ENCODE measurements at regions not wholly inside any gene's neighbourhood (a gene's known extent, or its start where the extent isn't known, plus 50 kb on each side); places are given as distances from the start of the nearest gene placed in this dataset.
A peak's percentile ranks its signal among the peaks of the same experiment; 100 is the strongest.

DNA sequence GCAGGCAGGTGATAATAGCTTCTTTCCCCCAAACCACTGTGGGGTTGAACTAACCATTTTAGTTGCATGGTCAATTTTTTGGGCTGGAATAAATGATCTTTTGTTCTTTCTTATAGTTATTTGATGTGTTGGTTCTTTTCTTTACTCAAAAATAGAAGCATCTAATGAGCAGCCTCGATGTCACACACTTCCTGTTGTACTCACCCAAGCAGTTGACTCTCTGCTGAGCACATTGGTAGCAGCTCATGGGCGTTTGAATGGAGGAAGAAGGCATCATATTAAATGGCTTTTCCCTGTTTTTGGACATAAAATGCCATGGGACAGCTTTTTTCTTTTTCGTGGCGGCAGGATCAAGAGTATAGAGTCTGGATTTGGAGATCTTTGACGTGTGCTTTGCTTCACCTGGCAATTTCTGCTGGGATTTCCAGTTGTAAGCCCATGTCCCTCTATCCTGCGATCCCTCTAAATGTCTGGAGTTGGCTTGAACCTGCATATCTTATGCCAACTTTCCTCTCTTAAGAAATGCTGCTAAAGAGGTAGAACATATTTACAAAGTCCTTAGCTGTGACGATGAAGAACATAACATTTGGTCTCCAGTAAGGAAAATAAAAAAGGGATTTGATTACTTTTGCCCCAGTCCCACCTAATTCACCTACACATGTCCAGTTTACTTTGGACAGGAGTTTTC, 268.3 kb downstream of the PRL start:
- Histone ChIP-seq H3K36me3 (ENCODE audit: low read depth) (no peaks in the 10 kb centered on the region), H3K27ac (no peak overlapping the region), H3K4me2 (ENCODE audit: unreplicated experiment) (no peak overlapping the region), H3K4me1 (ENCODE audit: insufficient read depth) (0 out of 2 replicates have a peak, but pooled peaks cover 6% of the 10 kb centered on the region), H3K9me3 (ENCODE audit: low read depth) (no peaks in the 10 kb centered on the region), H3K27me3 (replicated peaks; ENCODE audit: insufficient read depth) (no peaks in the 10 kb centered on the region), H3F3A (ENCODE audit: insufficient read depth) (no peaks in the 10 kb centered on the region), H3K4me3 (no peak overlapping the region), H3K9me2 (ENCODE audit: insufficient read depth) (no peaks in the 10 kb centered on the region), H2AFZ (peak overlapping the region; percentile 38; the same call in 1 of the 2 replicates), H3K9ac (no peak overlapping the region), H4K20me1 (ENCODE audit: insufficient read depth) (no peaks in the 10 kb centered on the region), H3K79me2 (ENCODE audit: insufficient read depth) (no peaks in the 10 kb centered on the region)
- TF ChIP-seq EZH2phosphoT487 (IDR thresholded peaks at IDR 0.05; ENCODE audit: insufficient read depth, low read depth) (no peak), EZH2 (IDR thresholded peaks at IDR 0.05; ENCODE audit: insufficient read depth, poor library complexity, severe bottlenecking) (no peak)
- WGBS, 2 experiments (ENCODE audit: low coverage in 1 of 2, low lambda C conversion rate in 2 of 2, missing lambda C conversion rate in 2 of 2) = 63 to 72% methylated on average over 7 of the region's 7 CpGs
- in situ Hi-C loops (cut with MboI) = no loop called here
- no peak for DNase-seq

DNA sequence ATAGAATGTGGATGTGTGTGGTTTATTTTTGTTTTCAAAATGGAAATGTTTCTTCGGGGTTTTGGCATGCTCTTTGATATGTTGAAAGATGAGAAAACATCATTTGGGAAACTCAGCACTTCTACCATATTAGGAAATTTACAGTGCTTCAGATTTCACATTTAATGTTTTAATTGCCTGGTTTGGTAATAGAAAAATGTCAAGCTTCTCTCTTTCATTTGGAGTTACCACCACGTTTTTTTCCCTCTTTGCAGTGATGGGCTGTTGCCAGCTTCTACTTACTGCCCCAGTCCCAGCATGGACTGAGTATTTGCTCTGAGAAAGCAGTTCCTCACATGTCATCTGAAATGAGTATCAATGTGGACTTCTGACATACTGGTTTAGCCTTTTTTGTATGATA, 267.7 kb downstream of the PRL start:
- no peak overlapping the region for H3K4me3 ChIP-seq
- WGBS, 2 experiments (ENCODE audit: low coverage in 1 of 2, low lambda C conversion rate in 2 of 2, missing lambda C conversion rate in 2 of 2) = 10 to 11% methylated on average over 2 of the region's 2 CpGs
- H3K4me1 ChIP-seq (ENCODE audit: insufficient read depth) = 0 out of 2 replicates have a peak, but pooled peaks cover 6% of the 10 kb centered on the region
- no peak overlapping the region for H3K9ac ChIP-seq
- no peak for DNase-seq
- no peaks in the 10 kb centered on the region for H3K9me2 ChIP-seq (ENCODE audit: insufficient read depth)
- no peak overlapping the region for H3K27ac ChIP-seq
- H2AFZ ChIP-seq = peak overlapping the region; percentile 38; the same call in 1 of the 2 replicates
- no peaks in the 10 kb centered on the region for H3K36me3 ChIP-seq (ENCODE audit: low read depth)
- H4K20me1 ChIP-seq (ENCODE audit: insufficient read depth) = no peaks in the 10 kb centered on the region
- TF ChIP-seq EZH2 (IDR thresholded peaks at IDR 0.05; ENCODE audit: insufficient read depth, poor library complexity, severe bottlenecking) (no peak), EZH2phosphoT487 (IDR thresholded peaks at IDR 0.05; ENCODE audit: insufficient read depth, low read depth) (no peak)
- no peaks in the 10 kb centered on the region for H3K79me2 ChIP-seq (ENCODE audit: insufficient read depth)
- in situ Hi-C loops (cut with MboI) = no loop called here
- H3K4me2 ChIP-seq (ENCODE audit: unreplicated experiment) = no peak overlapping the region
- no peaks in the 10 kb centered on the region for H3F3A ChIP-seq (ENCODE audit: insufficient read depth)
- no peaks in the 10 kb centered on the region for H3K27me3 ChIP-seq (replicated peaks; ENCODE audit: insufficient read depth)
- H3K9me3 ChIP-seq (ENCODE audit: low read depth) = no peaks in the 10 kb centered on the region

DNA sequence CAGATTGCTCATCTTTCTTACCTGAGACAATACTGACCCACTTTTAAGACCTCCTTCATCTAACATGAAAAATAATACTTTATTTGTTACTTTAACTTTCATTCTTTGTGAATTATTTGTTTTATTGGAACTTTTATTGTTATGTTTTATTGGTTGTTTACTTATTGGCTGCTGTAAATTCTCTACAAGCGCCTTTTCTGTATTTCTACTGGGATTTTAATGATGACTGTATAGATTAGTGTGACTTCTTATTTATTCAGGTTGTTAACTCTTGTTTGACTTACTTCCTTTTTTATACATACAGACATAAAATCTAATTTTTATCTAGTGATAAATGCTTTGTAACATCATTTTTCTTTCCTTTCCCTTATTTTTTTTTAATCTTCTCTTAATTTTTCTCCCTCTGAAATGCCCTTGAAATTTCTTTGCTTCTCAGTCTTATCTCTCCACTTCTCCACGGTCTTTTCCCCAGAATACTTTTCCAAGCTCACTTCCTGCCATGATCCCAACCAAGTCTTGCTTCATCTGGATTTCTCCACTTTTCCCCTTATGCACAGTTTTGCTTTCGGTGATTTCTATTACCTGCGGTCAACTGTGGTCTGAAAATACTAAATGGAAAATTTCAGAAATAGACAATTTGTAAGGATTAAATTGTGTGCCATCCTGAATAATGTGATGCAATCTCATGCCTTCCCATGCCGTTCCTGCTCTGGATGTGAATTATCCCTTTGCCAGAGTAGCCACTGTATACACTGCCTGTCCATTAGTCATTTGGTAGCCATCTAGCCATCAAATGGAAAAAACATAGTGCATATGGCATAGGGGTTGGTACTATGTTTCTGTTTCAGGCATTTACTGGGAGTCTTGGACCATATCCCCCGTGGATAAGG, 265.9 kb downstream of the PRL start:
- Histone ChIP-seq H3K9me2 (ENCODE audit: insufficient read depth) (no peaks in the 10 kb centered on the region), H4K20me1 (ENCODE audit: insufficient read depth) (no peaks in the 10 kb centered on the region), H3K4me1 (ENCODE audit: insufficient read depth) (no peaks in the 10 kb centered on the region), H3K79me2 (ENCODE audit: insufficient read depth) (no peaks in the 10 kb centered on the region), H3F3A (ENCODE audit: insufficient read depth) (no peaks in the 10 kb centered on the region), H3K4me3 (no peak overlapping the region), H3K9me3 (ENCODE audit: low read depth) (no peaks in the 10 kb centered on the region), H3K4me2 (ENCODE audit: unreplicated experiment) (no peak overlapping the region), H3K9ac (no peak overlapping the region), H3K27me3 (replicated peaks; ENCODE audit: insufficient read depth) (no peaks in the 10 kb centered on the region), H2AFZ (no peak overlapping the region), H3K36me3 (ENCODE audit: low read depth) (no peaks in the 10 kb centered on the region), H3K27ac (no peak overlapping the region)
- WGBS, 2 experiments (ENCODE audit: low coverage in 1 of 2, low lambda C conversion rate in 2 of 2, missing lambda C conversion rate in 2 of 2) = 91 to 93% methylated on average over 6 of the region's 6 CpGs
- DNase-seq = no peak
- TF ChIP-seq EZH2phosphoT487 (IDR thresholded peaks at IDR 0.05; ENCODE audit: insufficient read depth, low read depth) (no peak), EZH2 (IDR thresholded peaks at IDR 0.05; ENCODE audit: insufficient read depth, poor library complexity, severe bottlenecking) (no peak)
- in situ Hi-C loops (cut with MboI) = no loop called here

DNA sequence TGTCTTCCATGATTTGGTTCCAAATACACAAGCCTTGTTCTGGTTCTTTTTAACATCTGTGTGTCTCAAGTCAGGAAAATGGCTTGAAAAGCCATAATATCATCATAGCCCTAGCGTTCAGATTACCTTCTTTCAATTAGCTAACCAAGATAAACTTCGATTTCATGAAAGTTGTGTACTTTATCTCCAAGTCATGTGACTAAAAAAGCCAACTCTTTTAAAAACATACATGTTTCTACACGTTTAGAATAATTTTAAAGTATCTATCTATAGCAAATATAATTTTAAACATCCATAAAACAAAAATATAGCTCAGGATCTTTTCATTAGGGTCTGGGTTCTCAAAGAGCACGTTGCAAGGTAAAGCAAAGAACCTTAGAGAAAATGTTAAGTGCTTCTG, 261.1 kb downstream of the PRL start:
- no peaks in the 10 kb centered on the region for H4K20me1 ChIP-seq (ENCODE audit: insufficient read depth)
- no peaks in the 10 kb centered on the region for H3K9me2 ChIP-seq (ENCODE audit: insufficient read depth)
- H3K9ac ChIP-seq = no peak overlapping the region
- no peaks in the 10 kb centered on the region for H3F3A ChIP-seq (ENCODE audit: insufficient read depth)
- no peaks in the 10 kb centered on the region for H3K79me2 ChIP-seq (ENCODE audit: insufficient read depth)
- no peak for TF ChIP-seq EZH2 (IDR thresholded peaks at IDR 0.05; ENCODE audit: insufficient read depth, poor library complexity, severe bottlenecking)
- no peak for TF ChIP-seq EZH2phosphoT487 (IDR thresholded peaks at IDR 0.05; ENCODE audit: insufficient read depth, low read depth)
- H3K27ac ChIP-seq = no peak overlapping the region
- no peak overlapping the region for H3K4me3 ChIP-seq
- H3K9me3 ChIP-seq (ENCODE audit: low read depth) = peaks cover 8% of the 10 kb centered on the region
- DNase-seq = no peak
- H3K4me1 ChIP-seq (ENCODE audit: insufficient read depth) = no peaks in the 10 kb centered on the region
- no peaks in the 10 kb centered on the region for H3K36me3 ChIP-seq (ENCODE audit: low read depth)
- no peak overlapping the region for H2AFZ ChIP-seq
- H3K27me3 ChIP-seq (replicated peaks; ENCODE audit: insufficient read depth) = no peaks in the 10 kb centered on the region
- 35 to 45% methylated on average over 4 of the region's 4 CpGs for WGBS, 2 experiments (ENCODE audit: low coverage in 1 of 2, low lambda C conversion rate in 2 of 2, missing lambda C conversion rate in 2 of 2)
- in situ Hi-C loops (cut with MboI) = no loop called here
- H3K4me2 ChIP-seq (ENCODE audit: unreplicated experiment) = no peak overlapping the region
